Prostate gland (tissue), 2 donors: ENCODE measurements at regions not wholly inside any gene's neighbourhood (a gene's known extent, or its start where the extent isn't known, plus 50 kb on each side); places are given as distances from the start of the nearest gene placed in this dataset.

Experiments
- DNase-seq: peaks from one replicate; pipeline ENCODE4 v3.0.0-alpha.2; 2019; ENCODE audit warnings: low spot score
- H3K27ac ChIP-seq, 2 donors: fragments of 200-600 bp; sonication (generic); 2 replicates each; pipeline ENCODE4 v1.5.1; 2017 to 2019
- H3K27me3 ChIP-seq: fragments of 200-600 bp; sonication (generic); replicated peaks from 2 replicates; pipeline ENCODE4 v1.5.1; 2019; ENCODE audit not compliant: insufficient read depth
- H3K36me3 ChIP-seq, 2 donors: fragments of 200-600 bp; sonication (generic); 1 replicate in 1 of 2; 2 replicates in 1 of 2; pipeline versions ENCODE4 v1.5.1 to v1.8.1; 2017 to 2019
- H3K4me1 ChIP-seq: fragments of 200-600 bp; sonication (generic); replicated peaks from 2 replicates; pipeline ENCODE4 v1.5.1; 2019
- H3K4me3 ChIP-seq, 2 donors: fragments of 200-600 bp; sonication (generic); 2 replicates each; pipeline ENCODE4 v1.5.1; 2017 to 2019
- H3K9me3 ChIP-seq: fragments of 200-600 bp; sonication (generic); 2 replicates; pipeline ENCODE4 v1.5.1; 2017
- POLR2A ChIP-seq: fragments of 450-650 bp; IDR thresholded peaks from one replicate; pipeline ENCODE4 v1.6.1; 2016; ENCODE audit warnings: antibody characterized with exemption, mild to moderate bottlenecking
- POLR2AphosphoS5 ChIP-seq: sonication (generic); formaldehyde crosslinking; IDR thresholded peaks from one replicate; pipeline ENCODE4 v1.6.1; 2017; ENCODE audit warnings: antibody characterized with exemption
- WGBS: methylation state at CpG from one replicate; pipeline ENCODE4 v1.1.5; 2018; 5-methylcytosine and 5-hydroxymethylcytosine counted together
- intact Hi-C: fragments of 100-400 bp; cut with DNase I; formaldehyde crosslinking; loops from one replicate; pipeline ENCODE4 v1.14.2; 2022
- TF ChIP-seq, protein P1 (sequence below), 4 experiments: fragments of 200-600 bp in 2 of 4; fragments of 450-650 bp in 2 of 4; sonication (generic) in 2 of 4; IDR thresholded peaks; 1 replicate in 3 of 4; 2 replicates in 1 of 4; pipeline ENCODE4 v1.5.1; 2016 to 2019; ENCODE audit warnings: antibody characterized with exemption in 4 of 4, mild to moderate bottlenecking in 2 of 4, moderate library complexity in 2 of 4

DNA sequence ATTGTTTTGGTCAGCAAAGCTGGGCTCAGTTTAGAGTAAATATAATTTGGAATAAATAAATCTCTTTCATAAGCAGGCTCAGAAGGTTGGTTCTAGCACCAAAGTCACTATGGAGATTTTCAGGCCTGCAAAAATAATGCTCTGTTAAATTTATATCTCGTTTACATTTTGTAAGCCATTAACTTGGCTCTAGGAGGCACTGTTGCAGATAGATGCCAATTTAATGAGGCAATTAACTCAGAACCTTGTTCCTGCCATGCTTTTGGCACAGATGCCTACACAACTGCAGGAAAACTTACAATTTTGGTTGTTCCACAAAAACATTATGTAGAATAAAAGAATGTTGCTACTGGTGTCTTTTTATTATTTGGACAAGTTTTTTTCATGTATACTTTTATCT lies 428.1 kb downstream of the FLRT2 start:
- 53% methylated on average over 1 of the region's 1 CpG for WGBS
- H3K27me3 ChIP-seq, result no peaks in the 10 kb centered on the region
- intact Hi-C loops, result no loop called here
- H3K27ac ChIP-seq, result no peak overlapping the region
- H3K36me3 ChIP-seq, result no peaks in the 10 kb centered on the region
- no peaks in the 10 kb centered on the region for H3K4me1 ChIP-seq
- H3K4me3 ChIP-seq, result no peak overlapping the region
- DNase-seq, result no peak
- no peaks in the 10 kb centered on the region for H3K9me3 ChIP-seq
- TF ChIP-seq POLR2A (no peak), POLR2AphosphoS5 (no peak)
- TF ChIP-seq, protein P1, sequence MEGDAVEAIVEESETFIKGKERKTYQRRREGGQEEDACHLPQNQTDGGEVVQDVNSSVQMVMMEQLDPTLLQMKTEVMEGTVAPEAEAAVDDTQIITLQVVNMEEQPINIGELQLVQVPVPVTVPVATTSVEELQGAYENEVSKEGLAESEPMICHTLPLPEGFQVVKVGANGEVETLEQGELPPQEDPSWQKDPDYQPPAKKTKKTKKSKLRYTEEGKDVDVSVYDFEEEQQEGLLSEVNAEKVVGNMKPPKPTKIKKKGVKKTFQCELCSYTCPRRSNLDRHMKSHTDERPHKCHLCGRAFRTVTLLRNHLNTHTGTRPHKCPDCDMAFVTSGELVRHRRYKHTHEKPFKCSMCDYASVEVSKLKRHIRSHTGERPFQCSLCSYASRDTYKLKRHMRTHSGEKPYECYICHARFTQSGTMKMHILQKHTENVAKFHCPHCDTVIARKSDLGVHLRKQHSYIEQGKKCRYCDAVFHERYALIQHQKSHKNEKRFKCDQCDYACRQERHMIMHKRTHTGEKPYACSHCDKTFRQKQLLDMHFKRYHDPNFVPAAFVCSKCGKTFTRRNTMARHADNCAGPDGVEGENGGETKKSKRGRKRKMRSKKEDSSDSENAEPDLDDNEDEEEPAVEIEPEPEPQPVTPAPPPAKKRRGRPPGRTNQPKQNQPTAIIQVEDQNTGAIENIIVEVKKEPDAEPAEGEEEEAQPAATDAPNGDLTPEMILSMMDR (IDR thresholded peaks at IDR 0.05), result no peak

DNA sequence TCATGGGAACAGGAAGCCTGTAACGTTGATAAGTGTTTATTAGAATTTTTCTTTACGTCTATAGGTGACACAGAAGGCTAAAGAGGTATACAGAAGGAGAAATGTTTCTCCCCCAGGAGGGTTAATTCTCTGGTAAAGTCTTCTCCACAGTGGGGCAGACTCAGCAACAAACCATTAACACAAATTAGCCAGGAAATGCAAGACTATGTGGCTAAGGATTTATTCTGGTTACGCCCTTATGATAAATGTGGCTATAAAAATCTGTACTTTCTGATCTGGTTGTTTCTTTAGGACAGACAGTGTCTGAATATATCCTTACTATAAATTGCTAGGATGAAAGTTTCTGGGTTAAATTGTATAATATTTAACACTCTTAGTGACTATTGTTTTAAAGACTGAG lies 423.3 kb downstream of the FLRT2 start:
- TF ChIP-seq, protein P1 (IDR thresholded peaks at IDR 0.05), result no peak
- TF ChIP-seq POLR2AphosphoS5 (no peak), POLR2A (no peak)
- no peaks in the 10 kb centered on the region for H3K4me1 ChIP-seq
- H3K4me3 ChIP-seq, result no peak overlapping the region
- no peaks in the 10 kb centered on the region for H3K27me3 ChIP-seq
- H3K9me3 ChIP-seq, result no peaks in the 10 kb centered on the region
- WGBS, result 44% methylated on average over 3 of the region's 3 CpGs
- no peak for DNase-seq
- no peaks in the 10 kb centered on the region for H3K36me3 ChIP-seq
- intact Hi-C loops, result no loop called here
- H3K27ac ChIP-seq, result no peak overlapping the region

DNA sequence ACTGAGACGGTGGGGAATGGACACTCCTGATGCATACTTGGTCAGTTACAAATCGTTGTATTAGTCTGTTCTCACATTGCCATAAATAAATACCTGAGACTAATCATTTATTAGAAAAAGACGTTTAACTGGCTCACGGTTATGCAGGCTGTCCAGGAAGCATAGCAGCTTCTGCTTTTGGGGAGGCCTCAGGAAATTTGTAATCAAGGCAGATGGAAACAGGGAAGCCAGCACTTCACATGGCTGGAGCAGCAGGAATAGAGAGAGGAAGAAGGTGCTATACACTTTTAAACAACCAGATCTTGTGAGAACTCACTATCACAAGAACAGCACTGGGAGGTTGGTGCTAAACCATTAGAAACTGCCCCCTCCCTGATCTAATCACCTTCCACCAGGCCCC lies 418.2 kb downstream of the FLRT2 start:
- H3K4me3 ChIP-seq, result no peak overlapping the region
- no peaks in the 10 kb centered on the region for H3K9me3 ChIP-seq
- intact Hi-C loops, result no loop called here
- TF ChIP-seq POLR2AphosphoS5, result no peak
- no peak for TF ChIP-seq POLR2A
- TF ChIP-seq, protein P1 (IDR thresholded peaks at IDR 0.05), result no peak
- no peak for DNase-seq
- no peaks in the 10 kb centered on the region for H3K36me3 ChIP-seq
- 50% methylated on average over 4 of the region's 4 CpGs for WGBS
- H3K27me3 ChIP-seq, result no peaks in the 10 kb centered on the region
- H3K4me1 ChIP-seq, result no peaks in the 10 kb centered on the region
- H3K27ac ChIP-seq, result no peak overlapping the region

DNA sequence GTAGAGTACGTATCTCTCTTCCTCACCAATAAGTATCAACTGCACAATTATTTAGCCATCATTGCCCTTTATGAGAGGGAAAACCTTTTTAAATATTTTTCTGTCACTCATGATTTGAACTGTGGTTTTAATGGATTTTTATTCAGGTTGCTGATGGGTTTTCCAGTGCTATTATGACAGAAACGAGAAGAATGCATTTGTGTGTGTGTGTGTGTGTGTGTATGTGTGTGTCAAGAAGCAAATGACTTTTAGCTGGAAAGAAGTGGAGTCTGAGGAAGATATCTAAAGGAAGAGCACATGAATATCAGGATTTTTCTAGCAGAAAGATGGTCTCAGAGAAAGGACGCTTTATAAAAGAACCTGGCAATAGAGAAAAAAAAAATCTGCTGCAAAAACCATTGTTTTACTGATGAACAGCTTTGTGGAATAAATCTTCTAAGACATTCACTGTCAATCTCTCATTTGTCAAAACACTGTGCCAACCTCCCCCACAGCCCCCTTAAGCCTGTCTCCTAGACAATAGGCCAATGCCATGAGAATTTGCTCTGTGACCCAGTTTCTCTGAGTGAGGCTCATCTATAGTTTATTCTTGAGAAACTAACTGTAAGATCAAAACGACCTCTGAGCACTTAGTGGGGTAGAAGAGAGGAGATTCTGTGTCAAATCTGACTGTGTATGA lies 417.7 kb downstream of the FLRT2 start:
- no peak overlapping the region for H3K4me3 ChIP-seq
- no peak overlapping the region for H3K27ac ChIP-seq
- H3K27me3 ChIP-seq, result no peaks in the 10 kb centered on the region
- intact Hi-C loops, result no loop called here
- H3K9me3 ChIP-seq, result no peaks in the 10 kb centered on the region
- no peaks in the 10 kb centered on the region for H3K36me3 ChIP-seq
- WGBS, result 56% methylated on average over 4 of the region's 4 CpGs
- no peaks in the 10 kb centered on the region for H3K4me1 ChIP-seq
- no peak for DNase-seq
- TF ChIP-seq, protein P1 (IDR thresholded peaks at IDR 0.05), result no peak

DNA sequence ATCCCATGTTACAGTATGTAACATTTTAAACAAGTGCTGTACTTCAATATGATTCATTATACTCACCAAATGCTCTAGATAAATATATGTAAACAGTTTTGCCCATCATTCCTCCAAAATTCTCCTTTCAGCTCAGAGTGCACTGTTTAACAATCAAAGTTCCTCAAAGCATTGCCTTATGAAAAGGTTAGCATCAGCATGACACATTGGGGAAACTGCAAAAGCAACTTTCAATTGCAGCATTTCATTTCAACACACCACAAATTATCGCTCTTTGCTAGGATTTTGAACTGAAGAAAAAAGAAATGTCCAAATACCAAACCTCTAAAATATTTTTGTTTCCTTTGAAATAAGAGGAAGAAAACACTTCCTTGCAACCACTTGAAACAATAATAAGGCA lies 413.2 kb downstream of the FLRT2 start:
- Histone ChIP-seq H3K36me3 (no peaks in the 10 kb centered on the region), H3K4me3 (no peak overlapping the region), H3K9me3 (no peaks in the 10 kb centered on the region), H3K4me1 (no peaks in the 10 kb centered on the region), H3K27ac (no peak overlapping the region), H3K27me3 (no peaks in the 10 kb centered on the region)
- no peak for TF ChIP-seq POLR2AphosphoS5
- TF ChIP-seq POLR2A, result no peak
- TF ChIP-seq, protein P1 (IDR thresholded peaks at IDR 0.05), result no peak
- intact Hi-C loops, result no loop called here
- whole genome bisulfite sequencing, result 84% methylated on average over 1 of the region's 1 CpG
- DNase-seq, result no peak
